ENCODE measurements at regions not wholly inside any gene's neighbourhood (a gene's known extent, or its start where the extent isn't known, plus 50 kb on each side); places are given as distances from the start of the nearest gene placed in this dataset.

DNA sequence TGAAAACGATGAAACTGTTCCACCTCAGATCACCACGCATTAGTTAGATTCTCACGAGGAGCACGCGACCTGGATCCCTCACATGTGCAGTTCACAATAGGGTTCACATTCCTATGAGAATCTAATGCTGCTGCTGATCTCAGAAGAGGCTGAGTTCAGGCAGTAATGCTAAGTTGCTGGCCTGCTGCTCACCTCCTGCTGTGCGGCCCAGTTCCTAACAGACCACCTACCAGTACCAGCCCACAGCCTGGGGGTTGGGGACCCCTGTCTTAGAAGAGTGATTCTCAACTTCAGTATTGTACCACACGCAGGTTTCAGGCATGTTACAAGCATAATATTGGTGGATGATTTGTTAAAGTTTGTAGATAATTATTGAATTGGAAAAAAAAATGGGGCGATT, 182.7 kb downstream of the BLID start:
- TF ChIP-seq, protein P1, sequence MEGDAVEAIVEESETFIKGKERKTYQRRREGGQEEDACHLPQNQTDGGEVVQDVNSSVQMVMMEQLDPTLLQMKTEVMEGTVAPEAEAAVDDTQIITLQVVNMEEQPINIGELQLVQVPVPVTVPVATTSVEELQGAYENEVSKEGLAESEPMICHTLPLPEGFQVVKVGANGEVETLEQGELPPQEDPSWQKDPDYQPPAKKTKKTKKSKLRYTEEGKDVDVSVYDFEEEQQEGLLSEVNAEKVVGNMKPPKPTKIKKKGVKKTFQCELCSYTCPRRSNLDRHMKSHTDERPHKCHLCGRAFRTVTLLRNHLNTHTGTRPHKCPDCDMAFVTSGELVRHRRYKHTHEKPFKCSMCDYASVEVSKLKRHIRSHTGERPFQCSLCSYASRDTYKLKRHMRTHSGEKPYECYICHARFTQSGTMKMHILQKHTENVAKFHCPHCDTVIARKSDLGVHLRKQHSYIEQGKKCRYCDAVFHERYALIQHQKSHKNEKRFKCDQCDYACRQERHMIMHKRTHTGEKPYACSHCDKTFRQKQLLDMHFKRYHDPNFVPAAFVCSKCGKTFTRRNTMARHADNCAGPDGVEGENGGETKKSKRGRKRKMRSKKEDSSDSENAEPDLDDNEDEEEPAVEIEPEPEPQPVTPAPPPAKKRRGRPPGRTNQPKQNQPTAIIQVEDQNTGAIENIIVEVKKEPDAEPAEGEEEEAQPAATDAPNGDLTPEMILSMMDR (IDR thresholded peaks at IDR 0.05; ENCODE audit: insufficient read depth, low read depth, low read length) = no peak
- TF ChIP-seq EZH2 (IDR thresholded peaks at IDR 0.05; ENCODE audit: insufficient read depth, low read length) = no peak

Measured in astrocyte (in vitro differentiated cells and primary cell).